ENCODE measurements at regions not wholly inside any gene's neighbourhood (a gene's known extent, or its start where the extent isn't known, plus 50 kb on each side); places are given as distances from the start of the nearest gene placed in this dataset.

DNA sequence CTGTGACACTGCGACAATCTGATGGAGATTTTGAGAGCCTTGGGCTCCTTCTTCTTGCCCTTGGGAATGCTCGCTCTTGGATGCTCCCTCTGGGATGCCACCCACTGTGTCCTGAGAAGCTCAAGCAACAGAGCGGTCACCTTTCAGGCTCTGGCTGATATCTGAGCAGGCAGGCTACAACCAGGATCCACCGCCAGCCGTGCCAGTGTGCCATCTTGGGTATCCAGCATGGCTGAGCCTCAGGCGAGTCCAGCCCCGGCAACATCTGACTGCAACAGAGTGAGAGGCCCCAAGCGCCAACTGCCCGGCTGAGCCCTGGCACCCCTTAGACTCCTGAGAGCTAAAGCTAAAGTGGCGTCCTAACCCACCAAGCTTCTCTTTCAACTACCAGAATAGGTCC lies 202.1 kb downstream of the IRX2 start:
- CTCF ChIA-PET, result no interaction called here
- Histone ChIP-seq H3K79me2 (ENCODE audit: control insufficient read depth, insufficient read depth, low read length) (no peaks in the 10 kb centered on the region), H3K9ac (replicated peaks; ENCODE audit: extremely low read depth, insufficient read depth, low read length) (no peak overlapping the region), H3K4me2 (ENCODE audit: insufficient read depth, low read length) (no peak overlapping the region), H3K4me1 (ENCODE audit: control insufficient read depth, extremely low read depth, insufficient read depth, low read length) (no peaks in the 10 kb centered on the region), H3K36me3 (ENCODE audit: control insufficient read depth in 2 of 2, extremely low read depth in 1 of 2, insufficient read depth in 2 of 2, low read length in 2 of 2) (no peaks in the 10 kb centered on the region), H3K27ac (ENCODE audit: insufficient read depth, low read depth, low read length) (no peak overlapping the region), H3K27me3 (ENCODE audit: control insufficient read depth in 2 of 2, insufficient read depth in 2 of 2, low read length in 2 of 2) (no peaks in the 10 kb centered on the region), H3K9me3 (replicated peaks; ENCODE audit: control insufficient read depth, insufficient read depth, low read length) (peaks cover 4% of the 10 kb centered on the region), H2AFZ (ENCODE audit: low read depth, low read length) (no peak overlapping the region), H3K4me3 (replicated peaks in 1 of 3; ENCODE audit: insufficient read depth in 1 of 3, low read depth in 1 of 3, low read length in 3 of 3) (no peak overlapping the region), H4K20me1 (replicated peaks; ENCODE audit: control insufficient read depth, extremely low read depth, insufficient read depth, low read length) (no peaks in the 10 kb centered on the region), H3K9me1 (replicated peaks; ENCODE audit: control insufficient read depth, extremely low read depth, insufficient read depth, low read length) (no peaks in the 10 kb centered on the region)
- DNase-seq (ENCODE audit: low read depth, low spot score) (no peak), FAIRE-seq (no peak)
- TF ChIP-seq MAX (IDR thresholded peaks at IDR 0.05; ENCODE audit: insufficient read depth, insufficient read length), result no peak
- TF ChIP-seq POLR2AphosphoS5 (IDR thresholded peaks at IDR 0.05; ENCODE audit: insufficient read depth, low read depth, low read length), result no peak
- TF ChIP-seq MYC (IDR thresholded peaks at IDR 0.05; ENCODE audit: low read depth, low read length), result no peak
- TF ChIP-seq EZH2 (IDR thresholded peaks at IDR 0.05; ENCODE audit: borderline replicate concordance, low read depth, low read length, severe bottlenecking), result no peak
- TF ChIP-seq, protein P1, sequence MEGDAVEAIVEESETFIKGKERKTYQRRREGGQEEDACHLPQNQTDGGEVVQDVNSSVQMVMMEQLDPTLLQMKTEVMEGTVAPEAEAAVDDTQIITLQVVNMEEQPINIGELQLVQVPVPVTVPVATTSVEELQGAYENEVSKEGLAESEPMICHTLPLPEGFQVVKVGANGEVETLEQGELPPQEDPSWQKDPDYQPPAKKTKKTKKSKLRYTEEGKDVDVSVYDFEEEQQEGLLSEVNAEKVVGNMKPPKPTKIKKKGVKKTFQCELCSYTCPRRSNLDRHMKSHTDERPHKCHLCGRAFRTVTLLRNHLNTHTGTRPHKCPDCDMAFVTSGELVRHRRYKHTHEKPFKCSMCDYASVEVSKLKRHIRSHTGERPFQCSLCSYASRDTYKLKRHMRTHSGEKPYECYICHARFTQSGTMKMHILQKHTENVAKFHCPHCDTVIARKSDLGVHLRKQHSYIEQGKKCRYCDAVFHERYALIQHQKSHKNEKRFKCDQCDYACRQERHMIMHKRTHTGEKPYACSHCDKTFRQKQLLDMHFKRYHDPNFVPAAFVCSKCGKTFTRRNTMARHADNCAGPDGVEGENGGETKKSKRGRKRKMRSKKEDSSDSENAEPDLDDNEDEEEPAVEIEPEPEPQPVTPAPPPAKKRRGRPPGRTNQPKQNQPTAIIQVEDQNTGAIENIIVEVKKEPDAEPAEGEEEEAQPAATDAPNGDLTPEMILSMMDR (IDR thresholded peaks at IDR 0.05; ENCODE audit: extremely low read depth in 1 of 2, insufficient read depth in 1 of 2, low read depth in 1 of 2, low read length in 2 of 2), result no peak
- TF ChIP-seq JUN (IDR thresholded peaks at IDR 0.05; ENCODE audit: borderline replicate concordance, insufficient read depth, insufficient read length, low read depth), result no peak
- TF ChIP-seq GATA2 (IDR thresholded peaks at IDR 0.05; ENCODE audit: insufficient read depth, insufficient read length, low read depth, low read length), result no peak
- no peak for TF ChIP-seq FOS (IDR thresholded peaks at IDR 0.05; ENCODE audit: borderline replicate concordance, insufficient read depth, low read length)
- dilution Hi-C loops (cut with MboI; ENCODE audit: extremely low pct_ligation_motif_present, low sequenced_read_pairs) (no loop called here), intact Hi-C loops (cut with micrococcal nuclease) (no loop called here)
- POLR2A ChIA-PET, result no interaction called here
- BruUV-seq (replicated peaks), result no TSS peak

Data from endothelial cell of umbilical vein (primary cell).